Astrocyte (in vitro differentiated cells and primary cell): ENCODE measurements at regions not wholly inside any gene's neighbourhood (a gene's known extent, or its start where the extent isn't known, plus 50 kb on each side); places are given as distances from the start of the nearest gene placed in this dataset.

ENCODE experiments used
- DNase-seq: peaks from one replicate; pipeline ENCODE4 v3.0.0-alpha.2; 2010; ENCODE audit warnings: low read depth
- FAIRE-seq: peaks from 2 replicates; lab custom pipeline; 2011; peaks lifted over from hg19 to GRCh38; lab: Jason Lieb, UNC
- H2AFZ ChIP-seq: 2 replicates; pipeline ENCODE4 v1.6.0; 2012; ENCODE audit warnings: low read depth, low read length, inconsistent platforms
- H3K27ac ChIP-seq: 2 replicates; pipeline ENCODE4 v1.5.1; 2011; ENCODE audit warnings: low read depth, low read length, inconsistent platforms
- H3K27me3 ChIP-seq: 2 replicates; pipeline ENCODE4 v1.6.0; 2011; ENCODE audit warnings: low read length, inconsistent platforms; ENCODE audit not compliant: insufficient read depth
- H3K36me3 ChIP-seq: 2 replicates; pipeline ENCODE4 v1.5.1; 2011; ENCODE audit warnings: low read length, inconsistent platforms; ENCODE audit not compliant: insufficient read depth
- H3K4me1 ChIP-seq: 2 replicates; pipeline ENCODE4 v1.5.1; 2011; ENCODE audit warnings: low read length, inconsistent platforms; ENCODE audit not compliant: insufficient read depth
- H3K4me2 ChIP-seq: 2 replicates; pipeline ENCODE4 v1.6.0; 2012; ENCODE audit warnings: low read length, inconsistent platforms
- H3K4me3 ChIP-seq: 2 replicates; pipeline ENCODE4 v1.5.1; 2011; ENCODE audit warnings: low read depth, mild to moderate bottlenecking, low read length, inconsistent platforms; ENCODE audit not compliant: insufficient read depth
- H3K79me2 ChIP-seq: 2 replicates; pipeline ENCODE4 v1.6.0; 2012; ENCODE audit warnings: mild to moderate bottlenecking, low read length, inconsistent platforms; ENCODE audit not compliant: insufficient read depth
- H3K9ac ChIP-seq: 2 replicates; pipeline ENCODE4 v1.6.0; 2012; ENCODE audit warnings: mild to moderate bottlenecking, low read length, inconsistent platforms
- H3K9me3 ChIP-seq: 2 replicates; pipeline ENCODE4 v1.5.1; 2012; ENCODE audit warnings: low read depth, mild to moderate bottlenecking, low read length, inconsistent platforms; ENCODE audit not compliant: insufficient read depth
- H4K20me1 ChIP-seq: 2 replicates; pipeline ENCODE4 v1.6.0; 2012; ENCODE audit warnings: low read length, inconsistent platforms; ENCODE audit not compliant: insufficient read depth
- H3K27ac Mint-ChIP-seq: one replicate; pipeline ENCODE4 v1.8.0; 2021; ENCODE audit warnings: mild to moderate bottlenecking, mixed read lengths; ENCODE audit not compliant: unreplicated experiment
- H3K27me3 Mint-ChIP-seq: one replicate; pipeline ENCODE4 v1.8.0; 2021; ENCODE audit warnings: low read depth, mixed read lengths; ENCODE audit not compliant: unreplicated experiment
- H3K36me3 Mint-ChIP-seq: one replicate; pipeline ENCODE4 v1.8.0; 2021; ENCODE audit warnings: low read depth, mixed read lengths; ENCODE audit not compliant: unreplicated experiment
- H3K4me1 Mint-ChIP-seq: one replicate; pipeline ENCODE4 v1.8.0; 2021; ENCODE audit warnings: low read depth, mixed read lengths; ENCODE audit not compliant: unreplicated experiment
- H3K4me3 Mint-ChIP-seq: one replicate; pipeline ENCODE4 v1.8.0; 2021; ENCODE audit warnings: mild to moderate bottlenecking, moderate library complexity, mixed read lengths; ENCODE audit not compliant: unreplicated experiment
- H3K9me3 Mint-ChIP-seq: one replicate; pipeline ENCODE4 v1.8.0; 2021; ENCODE audit warnings: mild to moderate bottlenecking, mixed read lengths; ENCODE audit not compliant: unreplicated experiment
- EZH2 ChIP-seq: IDR thresholded peaks from 2 replicates; pipeline ENCODE4 v1.6.1; 2012; ENCODE audit warnings: mild to moderate bottlenecking, low read length, inconsistent platforms; ENCODE audit not compliant: insufficient read depth
- TF ChIP-seq, protein P1 (sequence below): IDR thresholded peaks from 2 replicates; pipeline ENCODE4 v1.5.1; 2011; ENCODE audit warnings: low read depth, mild to moderate bottlenecking, inconsistent platforms, low read length, moderate library complexity; ENCODE audit not compliant: insufficient read depth

GRCh38 chr9:89658401-89658800 lies 53.6 kb downstream of the GADD45G start:
- H3K4me1 Mint-ChIP-seq: peaks cover 13% of the 10 kb centered on the region
- no peak overlapping the region for H3K27ac ChIP-seq
- no peak overlapping the region for H3K27ac Mint-ChIP-seq
- FAIRE-seq: no peak
- no peak overlapping the region for H3K4me3 Mint-ChIP-seq
- peaks cover 13% of the 10 kb centered on the region for H3K4me1 ChIP-seq
- TF ChIP-seq EZH2: no peak
- TF ChIP-seq, protein P1, sequence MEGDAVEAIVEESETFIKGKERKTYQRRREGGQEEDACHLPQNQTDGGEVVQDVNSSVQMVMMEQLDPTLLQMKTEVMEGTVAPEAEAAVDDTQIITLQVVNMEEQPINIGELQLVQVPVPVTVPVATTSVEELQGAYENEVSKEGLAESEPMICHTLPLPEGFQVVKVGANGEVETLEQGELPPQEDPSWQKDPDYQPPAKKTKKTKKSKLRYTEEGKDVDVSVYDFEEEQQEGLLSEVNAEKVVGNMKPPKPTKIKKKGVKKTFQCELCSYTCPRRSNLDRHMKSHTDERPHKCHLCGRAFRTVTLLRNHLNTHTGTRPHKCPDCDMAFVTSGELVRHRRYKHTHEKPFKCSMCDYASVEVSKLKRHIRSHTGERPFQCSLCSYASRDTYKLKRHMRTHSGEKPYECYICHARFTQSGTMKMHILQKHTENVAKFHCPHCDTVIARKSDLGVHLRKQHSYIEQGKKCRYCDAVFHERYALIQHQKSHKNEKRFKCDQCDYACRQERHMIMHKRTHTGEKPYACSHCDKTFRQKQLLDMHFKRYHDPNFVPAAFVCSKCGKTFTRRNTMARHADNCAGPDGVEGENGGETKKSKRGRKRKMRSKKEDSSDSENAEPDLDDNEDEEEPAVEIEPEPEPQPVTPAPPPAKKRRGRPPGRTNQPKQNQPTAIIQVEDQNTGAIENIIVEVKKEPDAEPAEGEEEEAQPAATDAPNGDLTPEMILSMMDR: no peak
- peaks cover 57% of the 10 kb centered on the region for H3K27me3 Mint-ChIP-seq
- no peak for DNase-seq
- no peaks in the 10 kb centered on the region for H3K36me3 ChIP-seq
- H3K79me2 ChIP-seq: no peaks in the 10 kb centered on the region
- H2AFZ ChIP-seq: no peak overlapping the region
- H3K27me3 ChIP-seq: peaks cover 3% of the 10 kb centered on the region
- no peak overlapping the region for H3K4me3 ChIP-seq
- H3K9ac ChIP-seq: no peak overlapping the region
- peaks cover 1% of the 10 kb centered on the region for H3K9me3 Mint-ChIP-seq
- no peak overlapping the region for H3K4me2 ChIP-seq
- H3K36me3 Mint-ChIP-seq: no peaks in the 10 kb centered on the region
- H3K9me3 ChIP-seq: no peaks in the 10 kb centered on the region
- H4K20me1 ChIP-seq: no peaks in the 10 kb centered on the region

DNA sequence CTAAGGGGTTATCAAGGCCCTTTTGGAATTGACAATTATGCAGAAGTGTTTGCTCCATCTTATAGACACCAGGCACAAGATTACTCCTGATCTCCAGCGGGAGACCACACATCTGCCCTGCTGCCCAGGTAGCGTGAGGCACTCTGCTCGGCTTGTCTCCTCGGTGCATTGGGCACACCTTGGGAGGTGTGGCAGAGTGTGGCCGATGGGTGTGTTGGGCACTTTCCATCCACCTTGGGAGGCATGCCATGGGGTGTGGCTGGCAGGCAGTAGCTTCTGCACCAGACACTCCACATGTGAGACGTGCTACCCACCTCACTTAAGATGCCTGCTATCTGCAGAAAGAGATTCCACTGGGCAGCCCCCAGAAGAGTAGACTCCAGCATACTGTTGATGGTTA lies 54.1 kb downstream of the GADD45G start:
- Histone ChIP-seq H3K4me3 (no peak overlapping the region), H3K9me3 (no peaks in the 10 kb centered on the region), H3K36me3 (no peaks in the 10 kb centered on the region), H3K27ac (no peak overlapping the region), H3K79me2 (no peaks in the 10 kb centered on the region), H3K9ac (no peak overlapping the region), H3K27me3 (peaks cover 3% of the 10 kb centered on the region), H4K20me1 (no peaks in the 10 kb centered on the region), H2AFZ (no peak overlapping the region), H3K4me2 (no peak overlapping the region), H3K4me1 (peaks cover 13% of the 10 kb centered on the region)
- TF ChIP-seq, protein P1: no peak
- no peak for TF ChIP-seq EZH2
- peaks cover 1% of the 10 kb centered on the region for H3K9me3 Mint-ChIP-seq
- no peak for FAIRE-seq
- H3K4me1 Mint-ChIP-seq: peaks cover 13% of the 10 kb centered on the region
- H3K27ac Mint-ChIP-seq: no peak overlapping the region
- DNase-seq: no peak
- no peaks in the 10 kb centered on the region for H3K36me3 Mint-ChIP-seq
- H3K4me3 Mint-ChIP-seq: no peak overlapping the region
- peaks cover 59% of the 10 kb centered on the region for H3K27me3 Mint-ChIP-seq

DNA sequence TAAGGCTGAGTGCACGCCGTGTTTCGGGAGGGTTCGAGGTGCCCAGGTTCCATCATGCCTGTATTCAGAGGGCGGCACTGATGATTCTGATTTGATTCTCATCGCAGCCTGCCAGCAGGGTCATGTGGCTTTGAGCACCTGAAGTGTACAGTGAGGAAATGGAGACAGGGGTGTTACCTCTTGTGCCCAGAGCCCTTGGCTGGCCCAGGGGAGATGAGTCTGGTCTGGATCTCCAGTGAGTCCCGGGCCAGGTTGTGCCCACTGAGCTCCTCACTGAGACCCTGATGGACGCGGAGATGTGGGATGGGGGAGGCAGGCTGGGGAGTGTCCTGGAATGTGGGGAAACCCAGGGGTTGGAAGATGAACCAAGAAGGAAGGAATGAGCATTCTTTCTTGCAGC lies 54.7 kb downstream of the GADD45G start:
- DNase-seq: no peak
- Histone ChIP-seq H2AFZ (no peak overlapping the region), H3K27ac (no peak overlapping the region), H4K20me1 (no peaks in the 10 kb centered on the region), H3K4me2 (no peak overlapping the region), H3K9ac (no peak overlapping the region), H3K9me3 (no peaks in the 10 kb centered on the region), H3K4me3 (no peak overlapping the region), H3K27me3 (peaks cover 3% of the 10 kb centered on the region), H3K36me3 (no peaks in the 10 kb centered on the region), H3K79me2 (no peaks in the 10 kb centered on the region), H3K4me1 (peaks cover 13% of the 10 kb centered on the region)
- Mint-ChIP-seq H3K27ac (no peak overlapping the region), H3K9me3 (peaks cover 1% of the 10 kb centered on the region), H3K36me3 (no peaks in the 10 kb centered on the region), H3K27me3 (peaks cover 60% of the 10 kb centered on the region), H3K4me1 (peaks cover 13% of the 10 kb centered on the region), H3K4me3 (no peak overlapping the region)
- FAIRE-seq: no peak
- no peak for TF ChIP-seq EZH2
- TF ChIP-seq, protein P1: no peak
